ENCODE measurements at regions not wholly inside any gene's neighbourhood (a gene's known extent, or its start where the extent isn't known, plus 50 kb on each side); places are given as distances from the start of the nearest gene placed in this dataset.
A peak's percentile ranks its signal among the peaks of the same experiment; 100 is the strongest.
"Not testable (repeated sequence)": the region's sequence is repeated elsewhere in the genome, so short reads cannot be mapped to it uniquely, and the experiment has no call there.

DNA sequence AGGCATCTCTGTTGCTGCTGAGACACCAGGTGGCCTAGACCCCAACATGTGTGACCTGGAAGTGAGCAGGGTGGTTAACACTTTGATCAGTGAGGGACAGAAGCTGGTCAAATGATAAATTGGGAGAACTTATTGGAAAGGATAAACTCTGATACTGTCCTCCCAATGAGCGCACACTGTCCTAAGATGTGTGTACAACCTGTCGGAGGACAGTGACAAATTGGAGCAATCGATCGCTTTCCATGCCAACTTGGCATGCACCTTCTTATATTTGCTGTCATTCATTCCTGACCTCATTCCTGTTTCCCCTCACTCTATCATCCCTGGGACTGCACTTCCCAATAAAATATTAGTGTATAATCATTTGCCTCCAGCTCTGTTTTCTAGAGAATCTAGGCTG lies 198.7 kb upstream of the PROK2 start:
- DNase-seq, result no peak
- no peaks in the 10 kb centered on the region for H3K9me2 ChIP-seq (replicated peaks; ENCODE audit: insufficient read depth, low read length)
- peaks cover 47% of the 10 kb centered on the region for H3K4me1 ChIP-seq (ENCODE audit: low read length)
- H4K20me1 ChIP-seq (ENCODE audit: insufficient read depth, low read depth, low read length), result no peaks in the 10 kb centered on the region
- H3K79me2 ChIP-seq (ENCODE audit: low read length), result no peaks in the 10 kb centered on the region
- no peak overlapping the region for H3K4me2 ChIP-seq (ENCODE audit: low read depth, low read length, poor library complexity, severe bottlenecking)
- no peak overlapping the region for H2AFZ ChIP-seq (ENCODE audit: low read length)
- no peaks in the 10 kb centered on the region for H3K9me3 ChIP-seq (ENCODE audit: low read length)
- H3K9ac ChIP-seq (ENCODE audit: low read length), result no peak overlapping the region
- no peaks in the 10 kb centered on the region for H3K27me3 ChIP-seq (ENCODE audit: low read length)
- H3K36me3 ChIP-seq (ENCODE audit: insufficient read depth, low read length), result no peaks in the 10 kb centered on the region
- H3K27ac ChIP-seq (ENCODE audit: low read length), result no peak overlapping the region
- H3K4me3 ChIP-seq (ENCODE audit: low read length), result no peak overlapping the region

DNA sequence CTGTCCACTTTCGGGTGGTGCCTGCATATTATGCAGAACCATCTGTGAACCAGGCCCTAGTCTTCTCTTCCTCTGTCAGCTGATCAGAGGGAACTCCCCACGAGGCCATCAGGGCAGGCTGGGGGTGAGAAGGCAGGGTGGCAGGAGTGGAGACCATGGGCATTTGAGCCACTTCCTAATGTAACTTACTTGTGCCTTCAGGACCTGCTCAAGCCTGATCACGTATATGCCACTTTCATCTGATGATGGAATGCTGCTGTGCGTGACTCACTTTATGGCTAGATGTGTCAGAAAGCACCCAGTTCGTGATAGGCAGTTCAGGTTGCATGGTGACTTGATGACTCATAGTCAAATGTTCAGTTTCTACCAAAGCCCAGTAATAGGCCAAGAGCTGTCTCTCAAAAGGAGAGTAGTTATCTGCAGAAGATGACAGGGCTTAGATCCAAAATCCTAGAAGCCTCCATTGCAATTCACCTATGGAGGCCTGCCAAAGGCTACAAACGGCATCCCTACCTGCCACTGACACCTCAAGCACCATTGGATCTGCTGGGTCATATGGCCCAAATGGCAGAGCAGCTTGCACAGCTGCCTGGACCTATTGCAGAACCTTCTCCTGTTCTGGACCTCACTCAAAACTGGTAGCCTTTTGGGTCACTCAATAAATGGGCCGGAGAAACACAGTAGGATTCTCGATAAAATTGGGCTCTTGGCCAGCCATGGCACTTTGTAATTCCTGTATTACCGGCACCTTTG lies 197.7 kb upstream of the PROK2 start:
- not testable (repeated sequence) for H3K36me3 ChIP-seq (ENCODE audit: insufficient read depth, low read length); H3K9ac ChIP-seq (ENCODE audit: low read length); H4K20me1 ChIP-seq (ENCODE audit: insufficient read depth, low read depth, low read length); H3K27me3 ChIP-seq (ENCODE audit: low read length); H3K9me2 ChIP-seq (replicated peaks; ENCODE audit: insufficient read depth, low read length); H3K27ac ChIP-seq (ENCODE audit: low read length); H3K4me3 ChIP-seq (ENCODE audit: low read length); H3K79me2 ChIP-seq (ENCODE audit: low read length); H3K9me3 ChIP-seq (ENCODE audit: low read length); H2AFZ ChIP-seq (ENCODE audit: low read length)
- DNase-seq, result peak; percentile 69
- H3K4me1 ChIP-seq (ENCODE audit: low read length), result peaks cover 56% of the 10 kb centered on the region
- peak overlapping the region; percentile 34 for H3K4me2 ChIP-seq (ENCODE audit: low read depth, low read length, poor library complexity, severe bottlenecking)

DNA sequence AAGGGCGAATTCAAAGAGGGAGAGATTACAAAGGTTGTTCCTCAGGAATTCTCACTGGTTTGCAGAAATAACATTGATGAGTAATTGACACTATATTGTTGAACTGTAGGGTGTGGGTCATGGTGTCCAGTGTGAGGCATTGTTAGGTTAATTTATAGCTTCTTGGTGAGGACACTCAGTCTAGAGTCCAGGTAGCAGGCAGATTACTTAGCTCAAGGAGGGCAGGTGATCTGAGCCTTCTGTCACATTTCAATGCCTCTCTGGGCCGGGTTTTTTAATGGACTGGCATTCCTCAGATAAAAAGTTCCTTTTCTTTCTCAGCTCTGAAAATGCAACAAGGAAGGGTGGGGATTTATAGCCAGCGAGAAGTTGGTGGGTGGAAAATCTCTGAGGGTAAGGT lies 194.2 kb upstream of the PROK2 start:
- Histone ChIP-seq H3K27me3 (ENCODE audit: low read length) (no peaks in the 10 kb centered on the region; the same call in 1 of the 2 replicates), H3K9ac (ENCODE audit: low read length) (no peak overlapping the region), H3K9me2 (replicated peaks; ENCODE audit: insufficient read depth, low read length) (no peaks in the 10 kb centered on the region), H3K4me2 (ENCODE audit: low read depth, low read length, poor library complexity, severe bottlenecking) (no peak overlapping the region), H2AFZ (ENCODE audit: low read length) (no peak overlapping the region), H3K4me1 (ENCODE audit: low read length) (peaks cover 35% of the 10 kb centered on the region), H3K9me3 (ENCODE audit: low read length) (no peaks in the 10 kb centered on the region), H3K36me3 (ENCODE audit: insufficient read depth, low read length) (no peaks in the 10 kb centered on the region), H3K27ac (ENCODE audit: low read length) (no peak overlapping the region), H3K4me3 (ENCODE audit: low read length) (no peak overlapping the region), H4K20me1 (ENCODE audit: insufficient read depth, low read depth, low read length) (no peaks in the 10 kb centered on the region), H3K79me2 (ENCODE audit: low read length) (no peaks in the 10 kb centered on the region)
- DNase-seq, result no peak

DNA sequence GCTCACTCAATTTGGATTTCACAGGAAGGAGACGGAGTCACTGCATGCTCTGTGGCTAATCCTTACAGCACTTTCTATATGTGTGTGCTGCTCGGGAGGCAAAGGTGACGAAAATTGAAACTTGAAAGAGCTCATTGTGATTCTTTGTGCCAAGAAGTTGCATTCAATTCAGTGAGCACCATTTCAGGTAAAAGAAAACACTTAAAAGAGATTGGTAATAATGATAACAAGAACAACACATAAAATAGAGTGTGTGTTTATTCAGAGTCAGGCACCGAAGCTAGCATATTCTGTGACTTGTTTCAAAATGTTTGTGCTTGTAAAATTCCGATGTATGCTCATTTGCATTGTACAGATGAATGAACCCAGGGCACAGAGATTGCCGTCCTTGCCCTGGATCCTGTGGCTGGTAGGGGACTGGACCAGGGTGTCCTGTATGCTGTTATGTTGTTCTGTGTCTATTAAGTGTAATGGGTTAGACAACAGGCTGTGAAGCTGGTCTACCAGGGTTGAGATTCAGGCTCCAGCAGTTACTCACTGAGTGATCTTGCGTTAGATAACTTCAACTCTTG lies 193.3 kb upstream of the PROK2 start:
- no peak for DNase-seq
- Histone ChIP-seq H3K27me3 (ENCODE audit: low read length) (no peaks in the 10 kb centered on the region; the same call in 1 of the 2 replicates), H3K36me3 (ENCODE audit: insufficient read depth, low read length) (no peaks in the 10 kb centered on the region), H3K4me2 (ENCODE audit: low read depth, low read length, poor library complexity, severe bottlenecking) (peak overlapping the region; percentile 36), H2AFZ (ENCODE audit: low read length) (no peak overlapping the region), H3K4me1 (ENCODE audit: low read length) (peaks cover 25% of the 10 kb centered on the region), H3K4me3 (ENCODE audit: low read length) (no peak overlapping the region), H3K79me2 (ENCODE audit: low read length) (no peaks in the 10 kb centered on the region), H3K27ac (ENCODE audit: low read length) (no peak overlapping the region), H3K9me2 (replicated peaks; ENCODE audit: insufficient read depth, low read length) (no peaks in the 10 kb centered on the region), H3K9ac (ENCODE audit: low read length) (no peak overlapping the region), H4K20me1 (ENCODE audit: insufficient read depth, low read depth, low read length) (no peaks in the 10 kb centered on the region), H3K9me3 (ENCODE audit: low read length) (no peaks in the 10 kb centered on the region)

DNA sequence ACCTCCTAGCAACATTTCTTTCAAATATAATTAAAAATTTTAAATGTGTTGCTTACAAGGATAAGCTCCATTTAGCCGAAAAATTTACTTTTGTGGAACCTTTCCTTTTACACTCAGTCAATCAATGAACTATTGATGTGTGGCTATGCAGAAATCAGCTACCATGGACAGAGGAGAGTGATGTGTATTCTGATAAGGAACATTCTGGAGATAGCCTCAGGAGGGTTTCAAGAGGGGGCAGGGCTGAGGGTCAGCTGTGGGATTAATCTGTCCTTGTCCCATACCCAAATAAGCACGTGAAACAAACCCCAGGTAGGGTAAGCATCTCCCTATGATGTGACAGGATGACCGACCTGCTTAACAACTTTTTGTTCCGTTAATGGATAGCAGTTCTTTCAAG lies 192.6 kb upstream of the PROK2 start:
- H2AFZ ChIP-seq (ENCODE audit: low read length), result no peak overlapping the region
- H3K9me2 ChIP-seq (replicated peaks; ENCODE audit: insufficient read depth, low read length), result no peaks in the 10 kb centered on the region
- no peak overlapping the region for H3K27ac ChIP-seq (ENCODE audit: low read length)
- H3K4me2 ChIP-seq (ENCODE audit: low read depth, low read length, poor library complexity, severe bottlenecking), result no peak overlapping the region
- H3K9me3 ChIP-seq (ENCODE audit: low read length), result no peaks in the 10 kb centered on the region
- no peak for DNase-seq
- no peaks in the 10 kb centered on the region for H3K36me3 ChIP-seq (ENCODE audit: insufficient read depth, low read length)
- no peaks in the 10 kb centered on the region for H4K20me1 ChIP-seq (ENCODE audit: insufficient read depth, low read depth, low read length)
- H3K79me2 ChIP-seq (ENCODE audit: low read length), result no peaks in the 10 kb centered on the region
- H3K9ac ChIP-seq (ENCODE audit: low read length), result no peak overlapping the region
- H3K4me3 ChIP-seq (ENCODE audit: low read length), result no peak overlapping the region
- peaks cover 18% of the 10 kb centered on the region for H3K4me1 ChIP-seq (ENCODE audit: low read length)
- H3K27me3 ChIP-seq (ENCODE audit: low read length), result no peaks in the 10 kb centered on the region; the same call in 1 of the 2 replicates

DNA sequence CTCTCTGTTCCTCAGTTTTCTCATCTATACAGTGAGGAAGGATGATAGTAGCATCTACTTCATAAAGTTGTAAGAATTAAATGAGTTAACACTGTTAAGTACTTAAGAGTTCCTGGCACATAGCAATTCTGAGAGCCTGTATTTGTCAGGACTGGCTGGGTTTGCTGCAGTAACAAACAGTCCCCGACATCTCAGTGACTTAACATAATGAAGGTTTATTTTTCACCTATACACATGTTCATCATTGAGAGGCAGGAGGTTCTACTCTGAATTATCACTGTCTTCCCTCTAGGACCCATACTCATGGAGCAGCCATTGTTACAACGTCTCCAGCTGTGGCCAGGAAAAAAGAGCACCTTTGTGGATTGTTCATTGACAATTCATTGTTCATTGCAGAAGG lies 190.6 kb upstream of the PROK2 start:
- H2AFZ ChIP-seq (ENCODE audit: low read length), result no peak overlapping the region
- H3K9me3 ChIP-seq (ENCODE audit: low read length), result no peaks in the 10 kb centered on the region
- H3K4me1 ChIP-seq (ENCODE audit: low read length), result peaks cover 17% of the 10 kb centered on the region
- no peaks in the 10 kb centered on the region for H3K9me2 ChIP-seq (replicated peaks; ENCODE audit: insufficient read depth, low read length)
- no peaks in the 10 kb centered on the region for H3K79me2 ChIP-seq (ENCODE audit: low read length)
- no peak overlapping the region for H3K27ac ChIP-seq (ENCODE audit: low read length)
- H3K36me3 ChIP-seq (ENCODE audit: insufficient read depth, low read length), result no peaks in the 10 kb centered on the region
- DNase-seq, result no peak
- H3K4me3 ChIP-seq (ENCODE audit: low read length), result no peak overlapping the region
- H3K4me2 ChIP-seq (ENCODE audit: low read depth, low read length, poor library complexity, severe bottlenecking), result no peak overlapping the region
- no peak overlapping the region for H3K9ac ChIP-seq (ENCODE audit: low read length)
- no peaks in the 10 kb centered on the region for H4K20me1 ChIP-seq (ENCODE audit: insufficient read depth, low read depth, low read length)
- no peaks in the 10 kb centered on the region; the same call in 1 of the 2 replicates for H3K27me3 ChIP-seq (ENCODE audit: low read length)

DNA sequence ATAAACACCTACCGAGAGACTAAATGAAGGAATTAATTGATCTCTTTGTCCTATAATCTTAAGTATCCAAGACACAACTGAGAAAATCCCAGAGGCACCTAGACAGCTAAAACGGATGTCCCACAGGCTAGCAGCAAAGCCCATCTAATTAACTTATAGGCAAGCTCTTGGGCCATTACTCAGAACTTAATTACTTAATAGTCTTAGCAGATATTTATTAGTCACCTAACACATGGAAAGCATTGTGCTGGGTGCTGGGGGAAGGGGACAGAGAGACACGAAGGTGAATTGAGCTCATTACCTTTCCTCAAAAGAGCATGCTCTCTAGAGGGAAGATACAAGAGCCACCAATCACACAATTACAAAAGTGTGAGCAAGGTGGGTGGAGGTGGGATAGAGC lies 189.8 kb upstream of the PROK2 start:
- Histone ChIP-seq H3K9me3 (ENCODE audit: low read length) (no peaks in the 10 kb centered on the region), H3K9ac (ENCODE audit: low read length) (no peak overlapping the region), H3K27ac (ENCODE audit: low read length) (no peak overlapping the region), H3K79me2 (ENCODE audit: low read length) (no peaks in the 10 kb centered on the region), H3K27me3 (ENCODE audit: low read length) (no peaks in the 10 kb centered on the region; the same call in 1 of the 2 replicates), H3K9me2 (replicated peaks; ENCODE audit: insufficient read depth, low read length) (no peaks in the 10 kb centered on the region), H3K4me1 (ENCODE audit: low read length) (peaks cover 17% of the 10 kb centered on the region), H4K20me1 (ENCODE audit: insufficient read depth, low read depth, low read length) (no peaks in the 10 kb centered on the region), H2AFZ (ENCODE audit: low read length) (no peak overlapping the region), H3K4me2 (ENCODE audit: low read depth, low read length, poor library complexity, severe bottlenecking) (no peak overlapping the region), H3K36me3 (ENCODE audit: insufficient read depth, low read length) (no peaks in the 10 kb centered on the region), H3K4me3 (ENCODE audit: low read length) (no peak overlapping the region)
- DNase-seq, result no peak

DNA sequence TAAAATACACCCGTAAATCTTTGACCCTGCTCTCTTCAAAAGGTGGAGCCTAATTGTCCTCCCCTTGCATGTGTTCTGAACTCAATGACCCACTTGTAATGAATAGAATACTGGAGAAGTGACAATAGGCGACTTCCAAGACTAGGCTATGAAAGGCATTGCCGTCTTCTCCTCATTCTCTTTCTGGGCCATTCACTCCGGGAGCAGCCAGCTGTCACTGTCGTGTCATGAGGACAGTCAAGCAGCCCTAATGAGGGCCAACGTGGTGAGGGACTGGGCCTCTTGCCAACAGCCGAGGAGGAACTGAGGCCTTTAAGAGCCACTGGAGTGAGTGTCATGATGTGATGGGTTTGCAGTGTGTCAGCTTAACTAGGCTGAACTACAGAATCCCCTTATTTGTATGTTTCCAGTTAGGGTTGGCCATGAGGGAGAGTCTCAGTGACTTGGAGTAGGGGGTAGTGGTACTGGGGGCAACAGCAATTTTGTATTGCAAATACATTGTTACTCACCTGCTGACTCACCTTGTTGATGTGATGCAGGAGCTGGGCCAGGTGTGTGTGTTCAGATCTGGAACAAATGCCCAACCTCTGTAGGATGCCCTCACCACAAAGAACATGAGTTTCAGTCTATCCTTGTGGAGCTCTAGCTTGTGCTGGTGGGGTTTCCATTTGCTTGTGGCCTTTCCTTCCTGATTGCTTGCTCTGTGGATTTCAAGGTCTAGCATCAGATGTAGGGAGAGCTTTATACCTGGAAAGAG lies 188.5 kb upstream of the PROK2 start:
- Histone ChIP-seq H3K9me3 (ENCODE audit: low read length) (no peaks in the 10 kb centered on the region), H2AFZ (ENCODE audit: low read length) (no peak overlapping the region), H3K27me3 (ENCODE audit: low read length) (no peaks in the 10 kb centered on the region; the same call in 1 of the 2 replicates), H4K20me1 (ENCODE audit: insufficient read depth, low read depth, low read length) (no peaks in the 10 kb centered on the region), H3K36me3 (ENCODE audit: insufficient read depth, low read length) (no peaks in the 10 kb centered on the region), H3K79me2 (ENCODE audit: low read length) (no peaks in the 10 kb centered on the region), H3K9ac (ENCODE audit: low read length) (no peak overlapping the region), H3K4me1 (ENCODE audit: low read length) (peaks cover 14% of the 10 kb centered on the region), H3K4me3 (ENCODE audit: low read length) (no peak overlapping the region), H3K27ac (ENCODE audit: low read length) (no peak overlapping the region), H3K9me2 (replicated peaks; ENCODE audit: insufficient read depth, low read length) (no peaks in the 10 kb centered on the region), H3K4me2 (ENCODE audit: low read depth, low read length, poor library complexity, severe bottlenecking) (no peak overlapping the region)
- no peak for DNase-seq
